GM12864 (cell line): ENCODE measurements at regions not wholly inside any gene's neighbourhood (a gene's known extent, or its start where the extent isn't known, plus 50 kb on each side); places are given as distances from the start of the nearest gene placed in this dataset.

Experiments used
- DNase-seq: peaks from one replicate; pipeline ENCODE4 v3.0.0-alpha.2; 2011; ENCODE audit warnings: low read depth
- H3K4me3 ChIP-seq: 2 replicates; pipeline ENCODE4 v1.5.1; 2011; ENCODE audit warnings: mild to moderate bottlenecking, low read depth, low read length, control low read depth
- CTCF ChIP-seq: IDR thresholded peaks from 2 replicates; pipeline ENCODE4 v1.5.1; 2011; ENCODE audit warnings: low read depth, mild to moderate bottlenecking, moderate library complexity, low read length, control low read depth, inconsistent platforms; ENCODE audit errors: missing control alignments

- no peak for TF ChIP-seq CTCF
- H3K4me3 ChIP-seq: no peak overlapping the region
- DNase-seq: no peak
Observed at GRCh38 chr15:62218841-62219240, 53.8 kb upstream of the C2CD4B start.

- DNase-seq: no peak
- TF ChIP-seq CTCF: no peak
- H3K4me3 ChIP-seq: no peak overlapping the region
Observed at GRCh38 chr15:62219799-62220198, 54.7 kb upstream of the C2CD4B start.

GRCh38 chr15:62223020-62223419 is 57.9 kb upstream of the C2CD4B start:
- no peak for DNase-seq
- H3K4me3 ChIP-seq: no peak overlapping the region
- no peak for TF ChIP-seq CTCF

GRCh38 chr15:62228604-62229003 is 63.5 kb upstream of the C2CD4B start:
- H3K4me3 ChIP-seq: no peak overlapping the region
- DNase-seq: no peak
- TF ChIP-seq CTCF: no peak

- H3K4me3 ChIP-seq: no peak overlapping the region
- TF ChIP-seq CTCF: no peak
- no peak for DNase-seq
Observed at GRCh38 chr15:62231856-62232255, 66.8 kb upstream of the C2CD4B start.

- no peak for TF ChIP-seq CTCF
- no peak overlapping the region for H3K4me3 ChIP-seq
- no peak for DNase-seq
Observed at GRCh38 chr15:62240121-62241096, 75.3 kb upstream of the C2CD4B start.
